Immature natural killer cell (primary cell): ENCODE measurements at regions not wholly inside any gene's neighbourhood (a gene's known extent, or its start where the extent isn't known, plus 50 kb on each side); places are given as distances from the start of the nearest gene placed in this dataset.

Source experiments
- DNase-seq, 3 donors: peaks; one replicate each; pipeline ENCODE4 v3.0.0; 2022; ENCODE audit warnings: mixed read lengths in 1 of 3
- H3K27ac Mint-ChIP-seq, 6 donors: one replicate each; pipeline ENCODE4 v1.8.0; 2020; ENCODE audit warnings: mixed read lengths in 6 of 6, mild to moderate bottlenecking in 5 of 6, inconsistent platforms in 4 of 6, moderate library complexity in 3 of 6
- H3K27me3 Mint-ChIP-seq, 3 donors: one replicate each; pipeline ENCODE4 v1.8.0; 2020 to 2021; ENCODE audit warnings: low read depth in 3 of 3, mild to moderate bottlenecking in 3 of 3, mixed read lengths in 3 of 3, moderate library complexity in 3 of 3, inconsistent platforms in 1 of 3
- H3K36me3 Mint-ChIP-seq, 3 donors: one replicate each; pipeline ENCODE4 v1.8.0; 2020; ENCODE audit warnings: mixed read lengths in 3 of 3, inconsistent platforms in 2 of 3, mild to moderate bottlenecking in 2 of 3
- H3K4me1 Mint-ChIP-seq, 2 donors: one replicate each; pipeline ENCODE4 v1.8.0; 2020; ENCODE audit warnings: inconsistent platforms in 2 of 2, mild to moderate bottlenecking in 2 of 2, mixed read lengths in 2 of 2, moderate library complexity in 1 of 2
- H3K4me3 Mint-ChIP-seq, 5 donors: one replicate each; pipeline ENCODE4 v1.8.0; 2020; ENCODE audit warnings: mild to moderate bottlenecking in 5 of 5, mixed read lengths in 5 of 5, inconsistent platforms in 3 of 5, moderate library complexity in 3 of 5
- H3K9me3 Mint-ChIP-seq, 6 donors: one replicate each; pipeline ENCODE4 v1.8.0; 2020; ENCODE audit warnings: mild to moderate bottlenecking in 6 of 6, mixed read lengths in 6 of 6, inconsistent platforms in 4 of 6, moderate library complexity in 3 of 6

DNA sequence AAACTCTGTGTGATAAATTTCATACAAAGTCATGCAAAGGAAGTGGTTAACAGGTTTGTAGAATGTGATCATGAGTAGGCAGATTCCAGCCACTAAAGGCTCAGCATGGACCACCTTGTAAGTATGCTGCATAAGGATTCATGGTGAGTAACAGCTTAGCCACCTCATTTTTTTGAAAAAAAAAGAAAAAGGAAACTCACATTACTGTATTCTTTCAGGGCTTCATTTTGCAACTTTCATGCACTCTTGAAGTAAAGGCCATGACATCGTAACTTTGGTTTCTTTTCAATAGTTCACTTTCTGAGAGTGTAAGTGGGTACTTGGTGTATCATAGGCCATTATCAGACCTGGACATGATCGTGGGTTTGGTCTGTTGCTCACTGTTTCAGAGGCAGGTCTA is 175.1 kb downstream of the PCSK1 start:
- Mint-ChIP-seq H3K4me1 (no peaks in the 10 kb centered on the region), H3K27ac (no peak overlapping the region), H3K9me3 (peaks cover 0 to 2% (median 0%) of the 10 kb centered on the region in 6 donors), H3K27me3 (peaks cover 0 to 2% (median 2%) of the 10 kb centered on the region in 3 donors), H3K36me3 (no peaks in the 10 kb centered on the region), H3K4me3 (no peak overlapping the region)
- no peak for DNase-seq

DNA sequence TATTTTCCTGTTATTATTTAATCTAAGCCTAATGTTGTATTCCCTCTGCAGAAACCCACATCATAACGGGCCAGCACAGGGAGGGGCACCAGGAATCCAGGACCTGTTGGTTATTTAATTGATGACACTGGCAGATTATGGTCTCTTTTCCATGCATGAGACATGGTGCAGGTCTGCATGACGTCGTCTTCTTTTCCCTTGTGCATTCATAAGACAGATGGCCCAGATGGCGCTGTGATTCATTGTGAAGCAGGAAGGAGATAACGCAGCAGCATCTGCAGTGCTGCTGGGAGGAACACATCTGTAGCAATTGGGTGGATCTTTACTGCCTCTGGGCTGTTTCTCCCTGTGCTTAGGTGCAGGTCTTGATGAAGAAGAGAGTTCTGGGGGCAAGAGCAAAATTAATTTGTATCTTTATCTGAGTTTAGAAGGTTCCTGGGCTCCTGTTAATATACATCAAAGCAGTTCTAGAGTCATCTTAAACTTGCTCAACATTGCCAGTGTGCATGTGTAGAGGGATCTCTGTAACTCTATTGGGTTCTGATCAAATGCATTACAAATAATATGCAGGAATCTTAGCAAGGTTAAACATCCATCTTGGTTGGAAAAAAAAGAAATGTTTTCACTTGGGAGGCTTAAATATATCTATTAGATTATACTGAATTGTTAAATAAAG is 176.1 kb downstream of the PCSK1 start:
- H3K4me1 Mint-ChIP-seq, result no peaks in the 10 kb centered on the region
- no peaks in the 10 kb centered on the region for H3K36me3 Mint-ChIP-seq
- no peak for DNase-seq
- H3K27ac Mint-ChIP-seq, result no peak overlapping the region
- no peak overlapping the region for H3K4me3 Mint-ChIP-seq
- H3K27me3 Mint-ChIP-seq, result peaks cover 0 to 2% (median 2%) of the 10 kb centered on the region in 3 donors
- peaks cover 0 to 2% (median 0%) of the 10 kb centered on the region in 6 donors for H3K9me3 Mint-ChIP-seq

DNA sequence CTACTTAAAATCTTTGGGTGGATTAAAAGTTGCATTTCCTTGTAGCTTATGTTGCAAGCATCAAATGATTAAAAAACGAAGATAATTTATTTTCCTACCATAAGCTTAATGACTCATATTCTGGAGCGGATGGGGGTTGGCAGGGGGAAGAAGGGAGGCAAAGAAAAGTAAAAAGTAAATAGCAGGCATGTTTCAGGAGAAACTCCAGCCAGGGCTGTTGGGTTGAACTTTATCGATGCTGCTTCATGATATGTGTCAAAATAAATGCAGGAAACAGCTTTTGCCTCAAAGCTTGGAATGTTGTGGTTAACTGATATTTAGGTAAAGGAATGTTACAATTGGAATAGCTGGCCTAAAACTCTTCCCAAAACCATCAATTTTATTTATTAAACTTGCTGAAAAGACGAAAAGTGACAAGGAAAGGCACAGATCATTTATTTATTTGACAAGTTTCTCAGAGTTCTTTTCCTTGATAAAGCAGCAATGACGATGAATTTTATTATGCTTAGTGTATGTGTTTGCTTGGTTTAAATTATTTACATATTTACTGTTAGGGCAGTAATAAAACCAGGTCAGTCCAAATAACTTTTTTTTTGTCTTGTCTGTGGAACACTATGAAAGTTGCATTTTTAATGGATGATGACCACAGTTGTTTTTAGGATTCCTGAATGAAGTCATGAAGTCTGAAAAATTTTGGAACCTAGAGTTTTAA is 177.9 kb downstream of the PCSK1 start:
- peaks cover 0 to 2% (median 0%) of the 10 kb centered on the region in 6 donors for H3K9me3 Mint-ChIP-seq
- H3K36me3 Mint-ChIP-seq, result no peaks in the 10 kb centered on the region
- no peaks in the 10 kb centered on the region for H3K4me1 Mint-ChIP-seq
- no peak overlapping the region for H3K27ac Mint-ChIP-seq
- H3K4me3 Mint-ChIP-seq, result no peak overlapping the region
- H3K27me3 Mint-ChIP-seq, result peaks cover 0 to 2% (median 0%) of the 10 kb centered on the region in 3 donors
- DNase-seq, result no peak

DNA sequence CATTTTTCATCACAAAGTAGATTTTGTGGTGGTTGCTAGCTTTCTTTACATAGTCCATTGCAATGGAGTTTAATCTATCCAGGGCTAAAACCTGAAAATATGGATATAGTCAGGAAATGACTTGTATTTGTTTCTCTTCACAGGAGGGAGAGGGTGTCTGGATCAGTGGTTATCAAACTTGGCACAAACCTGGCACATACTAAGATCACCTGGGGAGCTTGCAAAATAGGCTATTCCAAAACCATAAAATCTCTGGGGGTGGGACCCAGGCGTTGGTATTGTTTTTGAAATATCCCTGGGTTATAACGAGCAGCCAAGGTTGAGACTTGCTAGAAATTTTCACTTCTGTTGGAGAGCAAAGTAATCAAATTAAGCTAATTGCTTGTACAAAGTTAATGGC is 179.9 kb downstream of the PCSK1 start:
- H3K4me3 Mint-ChIP-seq, result no peak overlapping the region
- H3K27me3 Mint-ChIP-seq, result peaks cover 0 to 2% (median 0%) of the 10 kb centered on the region in 3 donors

DNA sequence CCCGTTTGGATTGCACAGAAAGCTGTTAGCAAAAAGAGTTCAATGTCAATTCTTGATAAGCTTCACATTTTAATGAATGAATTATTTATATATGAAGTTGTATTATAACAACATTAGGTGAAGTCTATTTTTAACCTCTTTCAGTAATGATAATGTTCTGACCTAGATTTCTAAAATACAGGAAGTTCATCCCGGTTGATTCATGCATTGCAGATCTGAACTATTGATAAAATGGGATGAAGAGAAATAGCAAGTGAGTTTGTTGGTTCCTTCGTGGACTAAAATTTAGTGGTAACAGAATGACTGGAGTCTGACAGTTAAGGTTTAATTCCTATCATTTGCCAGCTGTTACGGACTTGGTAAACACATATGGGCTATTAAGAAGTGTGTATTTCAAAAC is 180.5 kb downstream of the PCSK1 start:
- no peak for DNase-seq
- Mint-ChIP-seq H3K36me3 (no peaks in the 10 kb centered on the region), H3K9me3 (peaks cover 0 to under 1% (median 0%) of the 10 kb centered on the region in 6 donors), H3K27ac (no peak overlapping the region), H3K27me3 (peaks cover 0 to 2% (median 0%) of the 10 kb centered on the region in 3 donors), H3K4me1 (no peaks in the 10 kb centered on the region), H3K4me3 (no peak overlapping the region)

More for the DNA sequence above, 179.9 kb downstream of the PCSK1 start:
- Mint-ChIP-seq H3K36me3 (no peaks in the 10 kb centered on the region), H3K4me1 (no peaks in the 10 kb centered on the region), H3K27ac (no peak overlapping the region), H3K9me3 (peaks cover 0 to 2% (median 0%) of the 10 kb centered on the region in 6 donors)
- no peak for DNase-seq

DNA sequence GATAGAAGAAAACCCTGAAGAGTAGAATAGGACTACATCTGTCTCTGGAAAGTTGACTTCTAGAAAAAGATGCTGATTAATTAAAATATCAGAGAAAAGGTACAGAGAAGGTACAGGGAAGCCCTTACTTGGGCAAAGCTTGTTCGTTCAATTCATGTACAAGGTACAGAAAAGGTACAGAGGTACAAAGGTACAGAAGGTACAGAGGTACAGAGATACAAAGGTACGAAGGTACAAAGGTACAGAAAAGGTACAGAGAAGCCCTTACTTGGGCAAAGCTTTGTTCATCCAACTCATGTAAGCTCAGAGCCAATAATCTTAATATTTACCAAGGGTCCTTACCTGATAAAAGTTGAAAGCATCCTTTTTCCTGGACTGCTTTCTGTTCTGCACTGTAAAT is 182.3 kb downstream of the PCSK1 start:
- no peak overlapping the region for H3K27ac Mint-ChIP-seq
- no peak for DNase-seq
- no peaks in the 10 kb centered on the region for H3K36me3 Mint-ChIP-seq
- no peaks in the 10 kb centered on the region for H3K4me1 Mint-ChIP-seq
- no peak overlapping the region for H3K4me3 Mint-ChIP-seq
- no peaks in the 10 kb centered on the region for H3K9me3 Mint-ChIP-seq
- H3K27me3 Mint-ChIP-seq, result peaks cover 0 to 2% (median 0%) of the 10 kb centered on the region in 3 donors

DNA sequence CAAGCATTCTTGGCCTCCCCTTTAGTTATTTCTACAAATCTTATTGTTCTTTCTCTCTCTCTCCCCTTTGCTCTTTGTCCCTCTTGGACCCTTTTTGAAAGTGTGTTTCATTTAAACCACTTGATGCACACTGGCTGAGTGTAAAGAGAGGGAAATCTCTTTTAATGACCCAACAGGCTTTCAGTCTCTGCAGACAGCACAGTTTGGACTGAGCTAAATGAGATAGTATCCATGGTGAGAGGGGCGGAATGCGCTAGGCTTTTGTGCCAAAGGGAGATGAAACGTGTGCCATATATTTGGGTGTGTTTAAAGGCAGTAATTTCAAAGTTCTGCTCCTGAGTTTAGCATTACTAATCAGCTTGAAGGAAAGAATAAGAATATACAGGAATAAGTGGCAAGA is 184.9 kb downstream of the PCSK1 start:
- Mint-ChIP-seq H3K27me3 (peaks cover 0 to 2% (median 0%) of the 10 kb centered on the region in 3 donors), H3K9me3 (no peaks in the 10 kb centered on the region), H3K36me3 (no peaks in the 10 kb centered on the region), H3K27ac (no peak overlapping the region), H3K4me3 (no peak overlapping the region), H3K4me1 (no peaks in the 10 kb centered on the region)
- DNase-seq, result no peak

DNA sequence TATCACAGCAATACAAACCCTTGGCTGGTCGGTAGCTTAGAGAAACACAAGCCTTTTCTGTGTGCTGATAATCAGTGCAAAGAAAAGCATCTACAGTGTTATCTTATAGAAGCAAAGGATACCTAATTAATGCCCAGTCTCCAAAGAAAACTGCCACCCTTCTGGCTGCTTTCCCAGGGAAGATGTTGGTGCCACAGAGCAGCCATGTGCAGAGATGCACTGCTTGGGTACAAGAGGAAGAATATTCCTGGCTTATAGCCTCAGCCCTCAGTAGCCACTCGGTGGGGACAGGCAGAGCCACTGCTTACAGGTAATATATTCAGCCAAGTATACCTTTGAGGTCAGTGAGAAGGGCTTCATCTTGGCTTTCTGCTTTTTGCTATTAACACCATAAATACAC is 185.3 kb downstream of the PCSK1 start:
- Mint-ChIP-seq H3K36me3 (no peaks in the 10 kb centered on the region), H3K4me3 (no peak overlapping the region), H3K9me3 (peaks cover 0 to 2% (median 0%) of the 10 kb centered on the region in 6 donors), H3K4me1 (no peaks in the 10 kb centered on the region), H3K27me3 (peaks cover 0 to 2% (median 0%) of the 10 kb centered on the region in 3 donors), H3K27ac (no peak overlapping the region)
- DNase-seq, result no peak

DNA sequence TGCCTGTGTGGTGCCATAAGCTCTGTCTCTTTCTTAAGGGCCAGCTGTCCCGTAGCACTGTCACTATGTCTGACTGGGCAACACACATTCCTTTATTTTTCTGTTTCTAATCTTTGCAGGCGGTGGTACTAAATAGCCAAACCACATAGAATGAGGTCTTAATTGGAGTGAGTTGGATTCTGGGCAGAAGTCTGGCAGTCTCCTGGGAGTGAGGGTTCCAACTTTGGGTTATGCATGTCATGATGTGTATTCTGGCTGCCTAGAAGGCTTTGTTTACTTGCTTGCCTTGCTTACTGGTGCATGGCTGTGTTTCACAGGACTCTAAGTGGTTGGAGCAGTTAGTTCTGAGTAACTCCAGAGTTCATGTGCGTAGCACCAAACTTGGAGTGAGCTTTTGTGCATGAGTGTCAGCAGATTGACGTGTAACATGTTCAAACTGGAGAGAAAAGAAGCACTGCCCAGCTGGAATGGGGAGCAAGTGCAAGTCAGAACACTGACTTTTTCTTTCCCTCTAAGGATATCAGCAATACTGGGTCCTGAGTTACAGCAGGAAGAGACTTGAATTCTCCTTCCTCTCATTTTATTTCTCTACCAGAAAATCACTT is 185.8 kb downstream of the PCSK1 start:
- Mint-ChIP-seq H3K4me3 (no peak overlapping the region), H3K4me1 (no peaks in the 10 kb centered on the region), H3K27ac (no peak overlapping the region), H3K36me3 (no peaks in the 10 kb centered on the region), H3K9me3 (peaks cover 0 to 2% (median 0%) of the 10 kb centered on the region in 6 donors), H3K27me3 (peaks cover 0 to 3% (median 2%) of the 10 kb centered on the region in 3 donors)
- no peak for DNase-seq

DNA sequence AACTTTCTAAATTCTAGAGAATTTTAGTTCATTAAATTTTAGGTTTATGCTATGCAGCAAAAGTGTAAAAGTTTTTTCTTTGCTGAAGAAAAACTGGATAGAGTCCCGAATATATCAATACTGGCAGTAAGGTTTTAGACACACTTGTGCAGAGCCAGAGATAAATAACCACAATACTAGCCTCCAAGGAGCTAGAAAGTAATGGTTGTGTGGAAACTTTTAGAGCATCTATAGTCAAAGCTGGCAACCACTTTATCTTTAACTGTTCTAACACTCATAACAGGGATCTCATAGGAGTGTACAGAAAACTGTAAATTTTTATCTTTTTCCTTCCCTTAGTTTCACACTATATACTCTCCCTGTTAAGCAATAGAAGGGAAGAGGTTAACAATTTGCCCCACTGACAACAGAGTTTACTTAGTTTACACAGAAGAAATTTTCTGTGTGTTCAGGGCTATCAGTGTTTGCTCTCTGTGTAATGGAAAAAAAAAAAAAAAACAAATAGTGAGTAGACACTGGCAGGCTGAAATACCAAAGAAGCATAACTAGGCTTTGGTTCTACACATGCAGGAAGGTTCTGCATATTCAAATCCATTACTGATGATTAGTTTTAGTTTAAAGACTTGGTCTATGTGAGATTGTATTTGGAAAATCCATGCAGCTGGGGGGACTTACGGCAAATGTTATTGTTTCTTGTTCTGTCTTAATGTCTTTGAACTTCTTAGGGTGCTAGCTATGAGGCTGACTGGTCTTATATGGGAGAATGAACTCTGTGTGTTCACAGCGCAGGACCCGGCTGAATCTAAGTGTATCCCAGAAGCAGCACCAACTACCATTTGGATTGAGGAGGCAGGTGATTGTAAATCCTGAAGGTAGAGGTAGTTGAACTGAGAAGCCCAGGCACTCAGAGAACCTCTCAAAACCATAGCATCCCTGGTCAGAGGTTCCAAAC is 187.6 kb downstream of the PCSK1 start:
- H3K36me3 Mint-ChIP-seq, result no peaks in the 10 kb centered on the region
- DNase-seq, result no peak
- H3K4me3 Mint-ChIP-seq, result no peak overlapping the region
- H3K9me3 Mint-ChIP-seq, result peaks cover 0 to 2% (median 0%) of the 10 kb centered on the region in 6 donors
- H3K27ac Mint-ChIP-seq, result no peak overlapping the region
- peaks cover 0 to 3% (median 2%) of the 10 kb centered on the region in 3 donors for H3K27me3 Mint-ChIP-seq
- no peaks in the 10 kb centered on the region for H3K4me1 Mint-ChIP-seq

DNA sequence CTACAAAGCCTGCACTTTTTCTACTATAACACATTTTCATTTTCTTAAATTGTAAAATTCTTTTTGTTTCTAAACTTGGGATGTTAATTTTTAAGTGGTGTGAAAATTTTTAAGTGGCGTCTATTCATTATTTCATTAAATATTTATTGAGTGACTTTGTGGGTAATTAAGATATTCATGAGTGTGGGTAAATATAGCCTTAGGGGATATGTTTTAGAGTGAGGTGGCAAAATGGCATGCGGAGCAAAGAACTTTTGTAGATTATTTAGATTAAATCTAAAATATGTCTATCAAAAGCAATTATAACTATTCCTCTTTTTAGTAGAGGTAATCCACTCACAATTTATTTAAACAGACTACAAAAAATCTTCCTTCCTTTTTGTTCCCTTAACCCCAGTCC is 188.4 kb downstream of the PCSK1 start:
- DNase-seq, result no peak
- Mint-ChIP-seq H3K27me3 (peaks cover 0 to 3% (median 2%) of the 10 kb centered on the region in 3 donors), H3K27ac (no peak overlapping the region), H3K4me1 (no peaks in the 10 kb centered on the region), H3K36me3 (no peaks in the 10 kb centered on the region), H3K4me3 (no peak overlapping the region), H3K9me3 (peaks cover 0 to 2% (median 0%) of the 10 kb centered on the region in 6 donors)

DNA sequence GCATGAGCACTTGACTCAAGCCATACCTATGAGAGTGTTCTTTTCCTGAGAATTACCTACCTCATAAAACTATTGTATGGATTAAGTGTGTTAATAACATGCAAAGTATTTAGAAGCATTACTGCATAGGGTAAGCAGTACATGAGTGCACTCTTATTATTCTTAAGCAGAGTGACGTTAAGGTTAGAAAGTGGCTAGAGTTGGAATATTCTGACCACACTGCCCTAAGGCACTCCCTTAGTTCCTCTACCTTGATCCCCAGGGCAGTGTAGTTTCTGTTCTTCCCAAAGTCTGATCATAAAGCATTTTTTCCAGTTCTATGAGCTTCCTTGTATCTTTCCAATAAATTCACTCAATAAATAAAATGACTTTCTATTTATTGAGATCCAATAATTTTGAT is 189.2 kb downstream of the PCSK1 start:
- peaks cover 0 to 2% (median 0%) of the 10 kb centered on the region in 6 donors for H3K9me3 Mint-ChIP-seq
- H3K4me1 Mint-ChIP-seq, result no peaks in the 10 kb centered on the region
- no peak for DNase-seq
- no peak overlapping the region for H3K4me3 Mint-ChIP-seq
- H3K36me3 Mint-ChIP-seq, result no peaks in the 10 kb centered on the region
- H3K27ac Mint-ChIP-seq, result no peak overlapping the region
- H3K27me3 Mint-ChIP-seq, result peaks cover 0 to 3% (median 2%) of the 10 kb centered on the region in 3 donors

DNA sequence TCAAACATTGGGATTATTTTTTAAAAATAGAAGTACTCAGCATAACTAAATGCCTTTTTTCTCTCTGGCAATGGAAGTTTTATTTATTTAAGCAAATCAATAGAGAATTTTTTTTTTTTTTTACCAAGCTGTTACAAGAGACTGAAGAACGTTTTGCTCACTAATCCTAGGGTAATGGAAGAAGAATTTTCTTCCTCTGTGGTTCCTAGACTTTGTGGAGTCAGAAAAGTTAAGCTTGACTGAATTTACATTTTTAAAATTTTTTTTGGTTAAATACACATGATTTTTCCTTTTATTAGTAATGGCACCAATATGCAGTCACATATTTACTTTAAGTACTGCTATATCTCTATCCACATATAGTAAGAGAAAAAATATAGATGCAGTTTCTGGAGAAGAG is 189.8 kb downstream of the PCSK1 start:
- Mint-ChIP-seq H3K4me1 (no peaks in the 10 kb centered on the region), H3K36me3 (no peaks in the 10 kb centered on the region), H3K27ac (no peak overlapping the region), H3K27me3 (peaks cover under 1 to 3% (median 2%) of the 10 kb centered on the region in 3 donors), H3K4me3 (no peak overlapping the region), H3K9me3 (peaks cover 0 to 2% (median 0%) of the 10 kb centered on the region in 6 donors)
- no peak for DNase-seq
